ENCODE measurements at regions not wholly inside any gene's neighbourhood (a gene's known extent, or its start where the extent isn't known, plus 50 kb on each side); places are given as distances from the start of the nearest gene placed in this dataset.

GRCh38 chr1:58895082-58895481 is 111.2 kb upstream of the JUN start:
- Histone ChIP-seq H2AFZ (ENCODE audit: low read length) (no peak overlapping the region), H3K23me2 (ENCODE audit: low read depth, low read length) (no peaks in the 10 kb centered on the region), H3K9ac (replicated peaks in 1 of 4; ENCODE audit: extremely low read depth in 1 of 4, low read depth in 3 of 4, low read length in 3 of 4) (no peak overlapping the region), H2BK120ac (replicated peaks; ENCODE audit: low read depth, low read length) (no peak overlapping the region), H3K18ac (ENCODE audit: extremely low read depth, low read length) (no peak overlapping the region), H2BK20ac (ENCODE audit: low read length) (no peak overlapping the region), H3K4me3 (ENCODE audit: extremely low read depth in 1 of 4, insufficient read depth in 2 of 4, low read depth in 3 of 4, low read length in 4 of 4) (no peak overlapping the region), H4K20me1 (replicated peaks in 1 of 2; ENCODE audit: control insufficient read depth in 1 of 2, insufficient read depth in 2 of 2, low read length in 2 of 2) (no peaks in the 10 kb centered on the region), H4K8ac (ENCODE audit: extremely low read depth, insufficient read depth, low read length) (no peak overlapping the region), H3K23ac (ENCODE audit: insufficient read length) (no peak overlapping the region), H3K27ac (ENCODE audit: low read depth, low read length) (no peak overlapping the region), H4K5ac (ENCODE audit: insufficient read length, low read depth, low read length) (no peak overlapping the region), H3K79me1 (ENCODE audit: low read depth, low read length) (no peaks in the 10 kb centered on the region), H3K4me2 (ENCODE audit: insufficient read depth in 1 of 2, low read depth in 2 of 2, low read length in 2 of 2) (no peak overlapping the region), H3K4ac (replicated peaks; ENCODE audit: insufficient read length, low read depth, low read length) (no peak overlapping the region), H3K9me3 (ENCODE audit: insufficient read depth in 2 of 2, low read depth in 1 of 2, low read length in 1 of 2) (no peaks in the 10 kb centered on the region), H4K91ac (replicated peaks; ENCODE audit: insufficient read length, low read length) (no peak overlapping the region), H3K4me1 (replicated peaks in 1 of 4; ENCODE audit: control insufficient read depth in 3 of 4, insufficient read depth in 4 of 4, low read length in 3 of 4) (peaks cover 0 to 7% (median 0%) of the 10 kb centered on the region in 4 experiments; a peak in 2 of 7 replicates), H3K36me3 (ENCODE audit: control insufficient read depth in 2 of 4, insufficient read depth in 4 of 4, low read length in 3 of 4) (no peaks in the 10 kb centered on the region), H2BK12ac (ENCODE audit: low read depth, low read length) (no peak overlapping the region), H2BK5ac (ENCODE audit: low read depth, low read length) (no peak overlapping the region), H3K14ac (ENCODE audit: insufficient read length) (no peak overlapping the region), H3K79me2 (ENCODE audit: control insufficient read depth in 1 of 2, insufficient read depth in 2 of 2, low read length in 2 of 2) (no peaks in the 10 kb centered on the region), H2AK5ac (ENCODE audit: low read depth, low read length) (no peak overlapping the region), H3K27me3 (replicated peaks in 1 of 4; ENCODE audit: control insufficient read depth in 3 of 4, extremely low read depth in 1 of 4, insufficient read depth in 3 of 4, low read length in 3 of 4) (no peaks in the 10 kb centered on the region), H2BK15ac (ENCODE audit: low read length) (no peak overlapping the region), H3K56ac (replicated peaks; ENCODE audit: insufficient read length, low read depth, low read length) (no peak overlapping the region)
- WGBS, 2 experiments (ENCODE audit: extremely low coverage in 1 of 2, insufficient coverage in 1 of 2, insufficient read length in 1 of 2, insufficient replicate concordance in 2 of 2, low coverage in 1 of 2, low lambda C conversion rate in 2 of 2, missing lambda C conversion rate in 1 of 2) = 71% methylated on average over 2 of the region's 2 CpGs; no CpG with 5 or more reads in 1 of the 2 experiments
- no peak for TF ChIP-seq RFX5 (IDR thresholded peaks at IDR 0.05; ENCODE audit: borderline replicate concordance, low read depth, low read length)
- no peak for TF ChIP-seq USF2 (IDR thresholded peaks at IDR 0.05; ENCODE audit: low read length)
- TF ChIP-seq TEAD4 (IDR thresholded peaks at IDR 0.05; ENCODE audit: low read depth, low read length) = no peak
- TF ChIP-seq EP300 (IDR thresholded peaks at IDR 0.05; ENCODE audit: borderline replicate concordance in 1 of 2, low read depth in 2 of 2, low read length in 2 of 2) = no peak
- no peak for TF ChIP-seq CEBPB (IDR thresholded peaks at IDR 0.05; ENCODE audit: low read depth, low read length)
- TF ChIP-seq FOSL1 (IDR thresholded peaks at IDR 0.05; ENCODE audit: insufficient read depth, low read depth, low read length) = no peak
- no peak for TF ChIP-seq RBBP5 (IDR thresholded peaks at IDR 0.05; ENCODE audit: borderline replicate concordance, low read depth, low read length)
- no peak for TF ChIP-seq RXRA (IDR thresholded peaks at IDR 0.05; ENCODE audit: insufficient read depth, low read depth, low read length)
- TF ChIP-seq RNF2 (IDR thresholded peaks at IDR 0.05; ENCODE audit: borderline replicate concordance, low read depth, low read length, missing control alignments, poor library complexity, severe bottlenecking) = no peak
- TF ChIP-seq JUND (IDR thresholded peaks at IDR 0.05; ENCODE audit: low read length) = no peak
- no peak for TF ChIP-seq ZNF274 (IDR thresholded peaks at IDR 0.05; ENCODE audit: borderline replicate concordance, extremely low read depth, low read length)
- FAIRE-seq (no peak), DNase-seq (ENCODE audit: low read depth in 1 of 2, low spot score in 2 of 2) (no peak)
- ChIA-PET POLR2A (ENCODE audit: partially characterized antibody) (interaction anchor here (2.1 kb wide), 1 partner anchor 13 kb away, joined by 4 read pairs; no protein-coding TSS in a partner anchor), CTCF (ENCODE audit: partially characterized antibody) (interaction anchor here (1.5 kb wide), 1 partner anchor 29 kb away, joined by 3 read pairs; no protein-coding TSS in a partner anchor)

Measured in H1 (cell line).